PC-9 (cell line): ENCODE measurements at regions not wholly inside any gene's neighbourhood (a gene's known extent, or its start where the extent isn't known, plus 50 kb on each side); places are given as distances from the start of the nearest gene placed in this dataset.

Experiments
- BruUV-seq: library from RNA; stranded (reverse); fragments of 400-500 nt; replicated peaks from 2 replicates; lab custom pipeline; 2021; lab: Mats Ljungman, UMichigan
- CTCF ChIA-PET: fragments of 300-600 bp; sonication (Branson Sonifier 250); formaldehyde crosslinking; loops from one replicate; lab custom pipeline; 2022; ENCODE audit warnings: antibody characterized with exemption; lab: Charles Lee
- POLR2A ChIA-PET: fragments of 300-600 bp; sonication (Branson Sonifier 250); formaldehyde crosslinking; loops from one replicate; lab custom pipeline; 2022; ENCODE audit warnings: antibody characterized with exemption; ENCODE audit not compliant: unreplicated experiment; lab: Charles Lee
- DNase-seq, 2 experiments: peaks; one replicate each; pipeline versions ENCODE4 v3.0.0 to v3.0.0-alpha.2; 2015 to 2022; ENCODE audit warnings: mixed read lengths in 1 of 2
- H2AFZ ChIP-seq: fragments of 200-600 bp; sonication (generic); 2 replicates; pipeline ENCODE4 v1.8.1; 2017; ENCODE audit warnings: antibody characterized with exemption
- H3F3A ChIP-seq: fragments of 200-600 bp; sonication (generic); 2 replicates; pipeline ENCODE4 v1.8.1; 2017; ENCODE audit warnings: antibody characterized with exemption, mild to moderate bottlenecking, low read depth; ENCODE audit not compliant: insufficient read depth
- H3K27ac ChIP-seq: fragments of 200-600 bp; sonication (generic); 2 replicates; pipeline ENCODE4 v1.6.1; 2016; ENCODE audit warnings: mixed run types
- H3K27me3 ChIP-seq: fragments of 200-600 bp; sonication (generic); 2 replicates; pipeline ENCODE4 v1.6.1; 2016; ENCODE audit warnings: low read depth, mixed run types; ENCODE audit not compliant: insufficient read depth
- H3K36me3 ChIP-seq: fragments of 200-600 bp; sonication (generic); 2 replicates; pipeline ENCODE4 v1.6.1; 2016; ENCODE audit warnings: low read depth, mixed run types
- H3K4me1 ChIP-seq: fragments of 200-600 bp; sonication (generic); replicated peaks from 2 replicates; pipeline ENCODE4 v1.6.1; 2016; ENCODE audit warnings: mixed run types; ENCODE audit not compliant: insufficient read depth
- H3K4me2 ChIP-seq: fragments of 200-600 bp; sonication (generic); 2 replicates; pipeline ENCODE4 v1.6.1; 2017; ENCODE audit warnings: mixed run types
- H3K4me3 ChIP-seq: fragments of 200-600 bp; sonication (generic); 2 replicates; pipeline ENCODE4 v1.6.1; 2016; ENCODE audit warnings: mixed run types
- H3K79me2 ChIP-seq: fragments of 200-600 bp; sonication (generic); 2 replicates; pipeline ENCODE4 v1.6.1; 2017; ENCODE audit warnings: low read depth, mixed run types
- H3K9me2 ChIP-seq: fragments of 200-600 bp; sonication (generic); 2 replicates; pipeline ENCODE4 v1.8.1; 2017; ENCODE audit warnings: mild to moderate bottlenecking; ENCODE audit not compliant: insufficient read depth
- H3K9me3 ChIP-seq: fragments of 200-600 bp; sonication (generic); 2 replicates; pipeline ENCODE4 v1.8.1; 2016; ENCODE audit warnings: low read depth; ENCODE audit not compliant: insufficient read depth
- H4K20me1 ChIP-seq: fragments of 200-600 bp; sonication (generic); 2 replicates; pipeline ENCODE4 v1.8.1; 2017; ENCODE audit not compliant: insufficient read depth
- EZH2 ChIP-seq: fragments of 200-600 bp; sonication (generic); IDR thresholded peaks from 2 replicates; pipeline ENCODE4 v1.8.0; 2017; ENCODE audit warnings: antibody characterized with exemption, low read depth
- intact Hi-C: fragments of 100-400 bp; cut with micrococcal nuclease; formaldehyde crosslinking; loops from one replicate; pipeline ENCODE4 v1.10.0; 2022; ENCODE audit not compliant: unreplicated experiment
- TF ChIP-seq, protein P1 (sequence below): fragments of 200-600 bp; sonication (generic); conservative IDR thresholded peaks from 2 replicates; pipeline ENCODE4 v1.6.1; 2017; ENCODE audit warnings: mixed run types, antibody characterized with exemption, mild to moderate bottlenecking, moderate library complexity

GRCh38 chr5:174446446-174446845, 277.9 kb upstream of the MSX2 start:
- H2AFZ ChIP-seq: no peak overlapping the region
- no peaks in the 10 kb centered on the region for H3K4me1 ChIP-seq
- CTCF ChIA-PET: no interaction called here
- no TSS peak for BruUV-seq
- no peaks in the 10 kb centered on the region for H3F3A ChIP-seq
- H3K9me3 ChIP-seq: no peaks in the 10 kb centered on the region
- no peaks in the 10 kb centered on the region for H3K36me3 ChIP-seq
- DNase-seq: no peak
- no peaks in the 10 kb centered on the region for H3K9me2 ChIP-seq
- no peak overlapping the region for H3K4me2 ChIP-seq
- intact Hi-C loops: no loop called here
- H3K27me3 ChIP-seq: peaks cover 22% of the 10 kb centered on the region
- H4K20me1 ChIP-seq: no peaks in the 10 kb centered on the region
- POLR2A ChIA-PET: no interaction called here
- no peak overlapping the region for H3K4me3 ChIP-seq
- H3K27ac ChIP-seq: no peak overlapping the region
- no peaks in the 10 kb centered on the region for H3K79me2 ChIP-seq
- no peak for TF ChIP-seq EZH2
- TF ChIP-seq, protein P1, sequence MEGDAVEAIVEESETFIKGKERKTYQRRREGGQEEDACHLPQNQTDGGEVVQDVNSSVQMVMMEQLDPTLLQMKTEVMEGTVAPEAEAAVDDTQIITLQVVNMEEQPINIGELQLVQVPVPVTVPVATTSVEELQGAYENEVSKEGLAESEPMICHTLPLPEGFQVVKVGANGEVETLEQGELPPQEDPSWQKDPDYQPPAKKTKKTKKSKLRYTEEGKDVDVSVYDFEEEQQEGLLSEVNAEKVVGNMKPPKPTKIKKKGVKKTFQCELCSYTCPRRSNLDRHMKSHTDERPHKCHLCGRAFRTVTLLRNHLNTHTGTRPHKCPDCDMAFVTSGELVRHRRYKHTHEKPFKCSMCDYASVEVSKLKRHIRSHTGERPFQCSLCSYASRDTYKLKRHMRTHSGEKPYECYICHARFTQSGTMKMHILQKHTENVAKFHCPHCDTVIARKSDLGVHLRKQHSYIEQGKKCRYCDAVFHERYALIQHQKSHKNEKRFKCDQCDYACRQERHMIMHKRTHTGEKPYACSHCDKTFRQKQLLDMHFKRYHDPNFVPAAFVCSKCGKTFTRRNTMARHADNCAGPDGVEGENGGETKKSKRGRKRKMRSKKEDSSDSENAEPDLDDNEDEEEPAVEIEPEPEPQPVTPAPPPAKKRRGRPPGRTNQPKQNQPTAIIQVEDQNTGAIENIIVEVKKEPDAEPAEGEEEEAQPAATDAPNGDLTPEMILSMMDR: no peak

DNA sequence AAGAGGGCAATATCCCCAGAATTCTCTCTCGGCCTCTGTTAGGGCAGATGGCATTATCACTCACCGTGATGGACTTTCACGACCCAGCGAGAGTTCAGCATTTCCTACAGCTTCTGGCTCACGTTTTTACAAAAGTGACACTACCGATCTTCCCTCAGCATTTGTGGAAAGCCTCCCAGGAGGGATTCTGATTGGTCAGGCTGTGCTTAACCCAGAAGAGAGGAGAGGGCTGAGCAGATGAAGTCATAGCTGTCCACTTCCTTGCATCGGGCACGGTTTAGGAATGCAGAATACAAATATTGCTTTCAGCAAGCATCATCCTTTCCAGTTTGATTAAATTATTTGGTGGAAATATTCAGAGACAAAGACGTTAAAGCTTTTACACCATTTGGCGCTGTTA, 277.4 kb upstream of the MSX2 start:
- CTCF ChIA-PET: no interaction called here

GRCh38 chr5:174448041-174448440, 276.3 kb upstream of the MSX2 start:
- ChIA-PET POLR2A (no interaction called here), CTCF (no interaction called here)
- Histone ChIP-seq H3K79me2 (no peaks in the 10 kb centered on the region), H3K9me2 (no peaks in the 10 kb centered on the region), H3K4me3 (no peak overlapping the region), H3K4me2 (no peak overlapping the region), H3F3A (no peaks in the 10 kb centered on the region), H3K27ac (no peak overlapping the region), H4K20me1 (no peaks in the 10 kb centered on the region), H3K36me3 (no peaks in the 10 kb centered on the region), H3K4me1 (no peaks in the 10 kb centered on the region), H2AFZ (no peak overlapping the region), H3K9me3 (no peaks in the 10 kb centered on the region), H3K27me3 (peaks cover 22% of the 10 kb centered on the region)
- no peak for TF ChIP-seq EZH2
- TF ChIP-seq, protein P1: no peak
- intact Hi-C loops: no loop called here
- DNase-seq: no peak
- no TSS peak for BruUV-seq

More for the DNA sequence above, 277.4 kb upstream of the MSX2 start:
- peaks cover 22% of the 10 kb centered on the region for H3K27me3 ChIP-seq
- BruUV-seq: no TSS peak
- intact Hi-C loops: no loop called here
- no peak overlapping the region for H3K4me2 ChIP-seq
- H3K36me3 ChIP-seq: no peaks in the 10 kb centered on the region
- no peaks in the 10 kb centered on the region for H3K4me1 ChIP-seq
- no peaks in the 10 kb centered on the region for H4K20me1 ChIP-seq
- no peak for DNase-seq
- no peak overlapping the region for H3K4me3 ChIP-seq
- no peaks in the 10 kb centered on the region for H3F3A ChIP-seq
- H2AFZ ChIP-seq: no peak overlapping the region
- POLR2A ChIA-PET: no interaction called here
- H3K9me3 ChIP-seq: no peaks in the 10 kb centered on the region
- H3K27ac ChIP-seq: no peak overlapping the region
- TF ChIP-seq, protein P1: no peak
- TF ChIP-seq EZH2: no peak
- H3K9me2 ChIP-seq: no peaks in the 10 kb centered on the region
- no peaks in the 10 kb centered on the region for H3K79me2 ChIP-seq
